T-helper 1 cell treated with Interleukin-12 subunit alpha and Interleukin-12 subunit beta and Interleukin-4 antibody, amounts not matched to agents 30 ng/mL and 1 ng/mL, for 36 hours (primary cell): ENCODE measurements at regions not wholly inside any gene's neighbourhood (a gene's known extent, or its start where the extent isn't known, plus 50 kb on each side); places are given as distances from the start of the nearest gene placed in this dataset.

ENCODE experiments used
- intact Hi-C: fragments of 100-400 bp; cut with micrococcal nuclease; formaldehyde crosslinking; loops from one replicate; pipeline ENCODE4 v1.15.1; 2024

DNA sequence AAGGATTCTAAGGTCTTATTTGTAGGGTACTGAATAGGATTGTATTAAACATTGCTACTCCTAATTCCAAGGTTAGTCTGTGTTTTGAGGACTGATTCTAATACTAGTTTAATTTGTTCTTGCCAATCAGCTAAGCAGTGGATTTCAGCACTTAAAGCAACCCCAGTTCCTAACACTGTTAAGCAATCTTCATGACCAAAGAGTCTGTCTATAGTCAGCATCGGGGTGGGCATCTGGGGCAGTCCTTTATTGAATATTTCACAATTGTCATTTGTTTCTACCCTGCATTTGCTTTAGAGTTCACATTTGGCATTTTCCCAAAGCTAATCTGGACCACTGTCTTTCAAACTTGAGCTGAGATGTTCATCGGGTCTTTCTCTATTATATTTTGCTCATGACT is 248.0 kb upstream of the TANK start:
- intact Hi-C loops, result loop anchor here (10.0 kb wide), 1 partner anchor 487 kb away; no protein-coding TSS in a partner anchor

GRCh38 chr2:160913323-160913722 is 246.9 kb upstream of the TANK start:
- intact Hi-C loops, result loop anchor here (10.0 kb wide), 1 partner anchor 489 kb away; no protein-coding TSS in a partner anchor

DNA sequence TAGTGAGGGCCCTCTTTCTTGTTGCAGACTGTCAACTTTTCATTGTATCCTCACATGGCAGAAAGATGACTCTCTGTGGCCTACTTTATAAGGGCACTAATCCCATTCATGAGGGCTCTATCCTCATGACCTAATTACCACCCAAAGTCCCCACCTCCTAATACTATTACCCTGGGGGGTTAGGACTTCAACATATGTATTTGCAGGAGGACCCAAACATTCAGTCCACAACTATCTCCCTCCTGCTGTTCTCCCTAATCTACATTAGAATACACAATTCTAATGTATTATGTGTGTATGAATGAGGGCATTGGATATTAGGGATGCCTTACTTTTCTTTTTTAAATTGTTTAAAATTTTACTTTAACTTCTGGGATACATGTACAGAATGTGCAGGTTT is 246.0 kb upstream of the TANK start:
- intact Hi-C loops, result loop anchor here (10.0 kb wide), 1 partner anchor 489 kb away; no protein-coding TSS in a partner anchor

GRCh38 chr2:160916300-160916699 is 243.9 kb upstream of the TANK start:
- intact Hi-C loops, result loop anchor here (10.0 kb wide), 1 partner anchor 491 kb away; no protein-coding TSS in a partner anchor

DNA sequence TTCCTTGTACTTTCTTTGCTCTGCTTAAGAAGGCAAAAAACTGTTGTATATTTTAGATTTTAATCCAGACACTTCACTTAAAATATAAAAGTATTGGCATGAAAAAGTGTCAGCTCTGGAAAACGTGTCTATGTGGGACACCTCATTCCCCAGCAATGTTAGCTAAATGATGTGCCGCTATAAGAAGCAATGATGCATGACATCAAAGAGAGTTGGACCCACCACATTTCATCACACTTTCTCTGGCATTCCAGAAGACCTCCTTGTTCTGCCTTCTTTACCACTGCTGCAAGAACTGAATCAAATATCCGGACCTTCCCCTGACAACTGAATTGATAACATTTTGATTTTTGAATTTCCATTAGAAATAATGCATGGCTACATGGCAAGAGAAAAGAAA is 242.4 kb upstream of the TANK start:
- intact Hi-C loops, result loop anchor here (2.0 to 10.0 kb wide), 3 partner anchors 493 to 593 kb away; no protein-coding TSS in a partner anchor

DNA sequence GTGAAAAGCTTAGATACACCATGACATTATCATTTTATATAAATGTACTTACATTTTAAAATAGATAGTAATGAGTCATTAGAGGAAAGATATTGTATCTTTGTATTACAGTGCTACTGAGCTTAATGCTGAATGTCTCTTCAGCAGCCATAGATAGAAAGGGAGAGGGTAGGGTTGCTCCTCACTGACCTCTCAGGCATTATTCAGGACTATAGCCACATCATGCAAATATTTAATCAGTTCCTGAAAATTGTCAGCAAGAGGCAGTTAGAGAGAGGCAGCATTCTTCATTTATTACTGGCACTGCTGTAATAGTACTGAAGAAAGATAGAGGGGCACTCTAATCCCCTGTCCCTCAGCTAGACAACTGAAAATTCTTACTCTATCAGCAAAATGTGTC is 242.0 kb upstream of the TANK start:
- intact Hi-C loops, result loop anchor here (2.0 to 10.0 kb wide), 3 partner anchors 493 to 593 kb away; no protein-coding TSS in a partner anchor

DNA sequence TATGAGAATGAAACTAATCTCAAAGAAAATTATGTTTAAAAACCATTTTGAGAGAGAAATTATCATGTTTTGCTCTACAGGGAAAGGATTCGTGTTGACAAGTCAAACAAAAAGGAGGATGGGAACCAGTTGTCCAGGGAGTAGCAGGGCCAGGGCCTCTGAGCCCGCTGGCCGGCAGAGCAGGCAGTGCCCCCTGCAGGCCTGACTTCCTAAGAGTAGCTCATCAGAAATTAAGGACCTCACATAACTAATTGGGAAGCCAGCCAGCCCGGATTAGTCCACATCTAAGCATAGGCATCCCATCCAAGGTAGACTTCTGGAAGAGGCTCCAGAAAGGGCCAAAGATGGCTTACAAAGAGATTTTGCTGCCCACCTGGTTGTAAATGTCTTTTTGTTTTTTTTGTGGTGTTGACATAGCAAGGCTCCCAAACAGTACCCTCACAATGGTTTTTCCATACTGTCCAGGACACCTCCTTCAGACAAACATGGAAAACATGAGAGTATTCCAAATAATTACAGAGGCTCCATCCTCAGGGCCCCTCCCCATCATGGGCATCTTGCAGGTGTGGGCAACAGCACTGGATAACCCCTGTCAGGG is 241.2 kb upstream of the TANK start:
- intact Hi-C loops, result loop anchor here (1.0 to 10.0 kb wide), 4 partner anchors 494 to 667 kb away; no protein-coding TSS in a partner anchor

DNA sequence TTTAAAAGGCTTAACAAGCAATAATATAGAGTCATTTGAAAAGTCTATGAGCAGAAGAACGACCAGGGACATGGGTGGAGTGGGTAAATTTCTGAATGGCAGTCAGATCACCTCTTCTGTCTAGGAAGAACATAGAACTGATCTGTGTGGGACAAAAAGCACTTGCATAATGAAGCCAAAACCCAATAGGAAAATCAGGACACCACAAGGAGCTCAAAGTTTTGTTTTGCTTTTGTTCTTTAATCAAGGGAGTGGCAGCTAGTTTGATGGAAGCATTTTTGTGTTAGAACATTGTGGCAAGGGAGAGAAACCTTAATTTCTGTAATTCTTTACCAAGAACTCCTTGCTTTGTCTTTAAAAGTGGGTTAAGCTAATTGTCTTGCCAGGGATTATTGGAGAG is 240.2 kb upstream of the TANK start:
- intact Hi-C loops, result no loop called here

DNA sequence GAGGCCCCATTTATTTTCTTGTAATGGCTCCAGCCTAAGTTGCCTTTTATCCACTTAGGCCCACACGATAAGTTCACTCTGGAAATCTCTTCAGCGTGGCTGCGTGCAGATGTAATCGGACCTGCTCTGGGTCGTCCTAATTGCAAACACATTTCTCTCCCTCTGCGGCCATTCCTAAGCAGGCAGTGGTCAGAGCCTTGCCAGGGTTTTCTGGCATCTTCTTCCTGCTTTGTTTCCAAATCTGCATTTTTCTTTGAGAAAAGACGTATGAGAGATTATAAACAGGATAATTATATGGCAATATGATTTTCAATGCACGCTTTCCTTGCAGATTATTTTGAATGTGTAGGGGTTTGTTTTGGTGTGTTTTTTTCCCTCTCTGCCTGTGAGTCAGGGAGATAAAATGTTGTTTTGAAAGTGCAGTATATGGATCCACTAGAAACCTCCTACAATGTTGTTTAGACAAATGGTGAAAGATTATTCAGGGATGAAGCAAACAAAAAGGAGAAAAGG is 239.4 kb upstream of the TANK start:
- intact Hi-C loops, result no loop called here

GRCh38 chr2:160921386-160921964 is 238.8 kb upstream of the TANK start:
- intact Hi-C loops, result no loop called here

GRCh38 chr2:160924936-160925353 is 235.3 kb upstream of the TANK start:
- intact Hi-C loops, result no loop called here

- intact Hi-C loops, result no loop called here
These were observed 234.3 kb upstream of the TANK start for GRCh38 chr2:160925956-160926355.

GRCh38 chr2:160927324-160927723 is 232.9 kb upstream of the TANK start:
- intact Hi-C loops, result no loop called here

- intact Hi-C loops, result no loop called here
These were observed 231.3 kb upstream of the TANK start for GRCh38 chr2:160928854-160929301.

- intact Hi-C loops, result no loop called here
These were observed 228.7 kb upstream of the TANK start for GRCh38 chr2:160931531-160931930.

DNA sequence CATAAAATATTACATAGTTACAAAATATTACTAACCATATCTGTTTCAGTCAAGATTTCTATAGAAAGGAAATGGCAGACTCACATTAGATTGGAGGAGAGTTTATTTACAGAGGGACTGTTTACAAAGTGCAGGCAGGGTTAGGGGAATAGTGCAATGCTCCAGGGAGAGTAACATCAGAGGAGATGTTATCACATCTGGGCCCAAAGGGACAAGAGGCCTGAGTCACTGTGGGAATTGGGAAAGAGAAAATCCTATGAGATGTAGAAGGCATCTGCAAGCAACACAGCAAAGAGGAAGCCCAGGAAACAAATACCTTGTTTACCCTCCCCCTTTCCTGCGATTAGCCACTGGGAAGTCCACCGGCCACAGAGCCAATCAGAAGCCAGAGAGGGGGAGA is 227.3 kb upstream of the TANK start:
- intact Hi-C loops, result no loop called here

GRCh38 chr2:160934263-160934662 is 226.0 kb upstream of the TANK start:
- intact Hi-C loops, result no loop called here

DNA sequence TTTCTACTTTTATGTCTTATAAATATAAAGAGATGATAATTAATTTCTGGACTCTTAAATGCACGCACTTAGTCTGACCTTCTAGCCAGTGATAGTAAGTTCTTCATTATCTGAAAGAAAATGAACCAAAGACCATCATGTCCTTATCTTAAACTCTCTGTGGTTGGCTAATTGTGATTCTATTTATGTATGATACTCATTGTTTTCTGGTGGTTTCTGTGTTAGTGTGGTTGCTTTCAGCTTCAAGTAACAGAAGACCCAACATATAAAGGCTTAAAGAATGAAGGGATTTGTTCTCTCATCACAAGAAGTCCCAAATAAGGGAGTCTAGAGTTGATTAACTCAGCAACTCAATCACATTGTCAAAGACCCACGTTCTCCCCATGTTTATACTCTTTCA is 225.2 kb upstream of the TANK start:
- intact Hi-C loops, result no loop called here

DNA sequence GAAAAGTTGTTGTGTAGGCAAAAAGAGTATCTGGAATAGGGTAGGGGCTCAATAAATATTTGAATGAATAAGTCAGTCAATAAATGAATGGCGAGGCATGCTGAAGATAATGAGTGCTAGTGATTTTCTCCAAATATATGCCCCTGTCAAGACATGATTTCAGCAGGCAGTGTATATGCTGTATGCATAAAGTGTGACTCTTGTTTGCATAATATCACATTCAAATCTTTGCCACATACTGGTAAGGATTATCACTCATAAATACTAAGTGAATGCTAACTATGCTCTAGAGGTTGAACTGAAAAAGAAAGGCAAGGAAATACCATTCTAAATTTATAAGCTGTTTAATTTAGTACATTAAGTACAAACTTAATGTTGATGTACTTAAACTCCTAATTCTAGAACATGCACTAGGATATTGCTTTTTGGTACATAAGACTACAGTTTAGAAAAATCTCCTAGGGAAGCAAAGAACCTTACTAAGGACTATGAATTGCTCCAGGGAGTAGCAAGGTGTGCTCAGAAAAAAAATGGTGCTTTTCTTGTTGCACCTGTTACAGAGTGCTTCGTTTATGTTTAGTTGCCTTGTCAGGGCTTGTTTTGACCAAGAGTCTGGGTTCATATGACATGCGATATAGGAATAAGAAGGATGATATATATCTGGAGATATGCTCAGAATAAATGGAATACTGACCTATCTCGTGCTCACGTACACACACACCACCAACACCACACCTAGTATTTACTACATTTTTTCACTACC is 224.0 kb upstream of the TANK start:
- intact Hi-C loops, result no loop called here

GRCh38 chr2:160940271-160940670 is 220.0 kb upstream of the TANK start:
- intact Hi-C loops, result no loop called here

DNA sequence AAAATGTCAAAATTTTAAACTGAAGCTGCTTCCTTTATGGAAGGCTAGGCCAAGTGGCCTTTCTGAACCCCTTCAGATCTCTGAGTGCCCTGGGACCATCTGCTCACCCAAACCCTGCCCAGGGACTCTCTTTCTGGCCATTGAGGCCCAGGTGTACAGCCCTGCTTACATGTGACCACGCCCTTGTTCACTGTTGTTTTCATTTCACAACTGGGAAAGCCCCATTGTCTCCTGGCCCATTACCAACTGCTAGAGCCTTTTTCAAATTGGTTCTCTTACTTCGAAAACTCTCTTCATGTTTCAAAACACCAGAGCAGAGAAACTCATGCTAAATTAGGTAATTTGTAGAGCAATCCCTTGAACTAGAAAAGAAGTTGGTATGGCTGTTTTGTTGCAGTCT is 219.5 kb upstream of the TANK start:
- intact Hi-C loops, result no loop called here

GRCh38 chr2:160941290-160941846 is 218.9 kb upstream of the TANK start:
- intact Hi-C loops, result no loop called here
